ENCODE measurements at regions not wholly inside any gene's neighbourhood (a gene's known extent, or its start where the extent isn't known, plus 50 kb on each side); places are given as distances from the start of the nearest gene placed in this dataset.

DNA sequence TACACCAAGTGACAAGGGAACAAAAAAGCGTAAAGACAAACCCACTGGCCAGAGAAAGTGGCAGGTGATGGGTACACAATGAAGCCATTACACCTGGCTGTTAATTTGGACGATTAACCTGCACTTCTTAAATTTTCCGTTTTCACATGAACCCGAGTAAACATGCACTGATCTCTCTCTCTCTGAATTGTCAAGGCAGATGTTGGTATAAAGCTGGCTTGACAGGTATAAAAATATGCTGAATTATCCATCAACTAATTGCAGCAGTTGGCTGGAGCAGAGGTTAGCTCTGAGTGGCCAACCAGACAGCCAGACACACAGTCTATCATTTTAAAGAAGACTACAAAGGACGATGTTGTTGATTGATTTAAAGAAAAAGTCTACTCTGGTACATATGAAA, 561.7 kb upstream of the ALCAM start:
- no peak for TF ChIP-seq CSDC2 (CRISPR knock-in tag; IDR thresholded peaks at IDR 0.05)
- no peak for TF ChIP-seq GLIS3 (CRISPR knock-in tag; IDR thresholded peaks at IDR 0.05)
- TF ChIP-seq, protein P1, sequence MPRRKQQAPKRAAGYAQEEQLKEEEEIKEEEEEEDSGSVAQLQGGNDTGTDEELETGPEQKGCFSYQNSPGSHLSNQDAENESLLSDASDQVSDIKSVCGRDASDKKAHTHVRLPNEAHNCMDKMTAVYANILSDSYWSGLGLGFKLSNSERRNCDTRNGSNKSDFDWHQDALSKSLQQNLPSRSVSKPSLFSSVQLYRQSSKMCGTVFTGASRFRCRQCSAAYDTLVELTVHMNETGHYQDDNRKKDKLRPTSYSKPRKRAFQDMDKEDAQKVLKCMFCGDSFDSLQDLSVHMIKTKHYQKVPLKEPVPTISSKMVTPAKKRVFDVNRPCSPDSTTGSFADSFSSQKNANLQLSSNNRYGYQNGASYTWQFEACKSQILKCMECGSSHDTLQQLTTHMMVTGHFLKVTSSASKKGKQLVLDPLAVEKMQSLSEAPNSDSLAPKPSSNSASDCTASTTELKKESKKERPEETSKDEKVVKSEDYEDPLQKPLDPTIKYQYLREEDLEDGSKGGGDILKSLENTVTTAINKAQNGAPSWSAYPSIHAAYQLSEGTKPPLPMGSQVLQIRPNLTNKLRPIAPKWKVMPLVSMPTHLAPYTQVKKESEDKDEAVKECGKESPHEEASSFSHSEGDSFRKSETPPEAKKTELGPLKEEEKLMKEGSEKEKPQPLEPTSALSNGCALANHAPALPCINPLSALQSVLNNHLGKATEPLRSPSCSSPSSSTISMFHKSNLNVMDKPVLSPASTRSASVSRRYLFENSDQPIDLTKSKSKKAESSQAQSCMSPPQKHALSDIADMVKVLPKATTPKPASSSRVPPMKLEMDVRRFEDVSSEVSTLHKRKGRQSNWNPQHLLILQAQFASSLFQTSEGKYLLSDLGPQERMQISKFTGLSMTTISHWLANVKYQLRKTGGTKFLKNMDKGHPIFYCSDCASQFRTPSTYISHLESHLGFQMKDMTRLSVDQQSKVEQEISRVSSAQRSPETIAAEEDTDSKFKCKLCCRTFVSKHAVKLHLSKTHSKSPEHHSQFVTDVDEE (CRISPR knock-in tag; IDR thresholded peaks at IDR 0.05), result no peak
- TF ChIP-seq RARB (CRISPR knock-in tag; IDR thresholded peaks at IDR 0.05), result no peak
- no peak for TF ChIP-seq ISL1 (CRISPR knock-in tag; IDR thresholded peaks at IDR 0.05)
- TF ChIP-seq, protein P2, sequence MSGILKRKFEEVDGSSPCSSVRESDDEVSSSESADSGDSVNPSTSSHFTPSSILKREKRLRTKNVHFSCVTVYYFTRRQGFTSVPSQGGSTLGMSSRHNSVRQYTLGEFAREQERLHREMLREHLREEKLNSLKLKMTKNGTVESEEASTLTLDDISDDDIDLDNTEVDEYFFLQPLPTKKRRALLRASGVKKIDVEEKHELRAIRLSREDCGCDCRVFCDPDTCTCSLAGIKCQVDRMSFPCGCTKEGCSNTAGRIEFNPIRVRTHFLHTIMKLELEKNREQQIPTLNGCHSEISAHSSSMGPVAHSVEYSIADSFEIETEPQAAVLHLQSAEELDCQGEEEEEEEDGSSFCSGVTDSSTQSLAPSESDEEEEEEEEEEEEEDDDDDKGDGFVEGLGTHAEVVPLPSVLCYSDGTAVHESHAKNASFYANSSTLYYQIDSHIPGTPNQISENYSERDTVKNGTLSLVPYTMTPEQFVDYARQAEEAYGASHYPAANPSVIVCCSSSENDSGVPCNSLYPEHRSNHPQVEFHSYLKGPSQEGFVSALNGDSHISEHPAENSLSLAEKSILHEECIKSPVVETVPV (CRISPR knock-in tag; IDR thresholded peaks at IDR 0.05), result no peak
- TF ChIP-seq, protein P3, sequence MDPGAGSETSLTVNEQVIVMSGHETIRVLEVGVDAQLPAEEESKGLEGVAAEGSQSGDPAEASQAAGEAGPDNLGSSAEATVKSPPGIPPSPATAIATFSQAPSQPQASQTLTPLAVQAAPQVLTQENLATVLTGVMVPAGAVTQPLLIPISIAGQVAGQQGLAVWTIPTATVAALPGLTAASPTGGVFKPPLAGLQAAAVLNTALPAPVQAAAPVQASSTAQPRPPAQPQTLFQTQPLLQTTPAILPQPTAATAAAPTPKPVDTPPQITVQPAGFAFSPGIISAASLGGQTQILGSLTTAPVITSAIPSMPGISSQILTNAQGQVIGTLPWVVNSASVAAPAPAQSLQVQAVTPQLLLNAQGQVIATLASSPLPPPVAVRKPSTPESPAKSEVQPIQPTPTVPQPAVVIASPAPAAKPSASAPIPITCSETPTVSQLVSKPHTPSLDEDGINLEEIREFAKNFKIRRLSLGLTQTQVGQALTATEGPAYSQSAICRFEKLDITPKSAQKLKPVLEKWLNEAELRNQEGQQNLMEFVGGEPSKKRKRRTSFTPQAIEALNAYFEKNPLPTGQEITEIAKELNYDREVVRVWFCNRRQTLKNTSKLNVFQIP (CRISPR knock-in tag; IDR thresholded peaks at IDR 0.05; ENCODE audit: borderline replicate concordance, low read depth), result no peak
- no peak for TF ChIP-seq BACH2 (CRISPR knock-in tag; IDR thresholded peaks at IDR 0.05; ENCODE audit: borderline replicate concordance)
